ENCODE measurements at regions not wholly inside any gene's neighbourhood (a gene's known extent, or its start where the extent isn't known, plus 50 kb on each side); places are given as distances from the start of the nearest gene placed in this dataset.

- no peak for TF ChIP-seq CTCF (IDR thresholded peaks at IDR 0.05)
- no peak for TF ChIP-seq POLR2A (IDR thresholded peaks at IDR 0.05)
- no peak for TF ChIP-seq POLR2AphosphoS5 (IDR thresholded peaks at IDR 0.05; ENCODE audit: insufficient read depth in 1 of 2, low read depth in 1 of 2)
Observed at GRCh38 chr22:27557286-27558008, 244.1 kb downstream of the MN1 start.

Data from vagina (tissue), 2 donors.